Muscle layer of duodenum (tissue), 2 donors: ENCODE measurements at regions not wholly inside any gene's neighbourhood (a gene's known extent, or its start where the extent isn't known, plus 50 kb on each side); places are given as distances from the start of the nearest gene placed in this dataset.

Source experiments
- H3K27ac ChIP-seq: one replicate; pipeline ENCODE4 v1.7.0; 2013; ENCODE audit warnings: mild to moderate bottlenecking, low read length
- H3K27me3 ChIP-seq: one replicate; pipeline ENCODE4 v1.7.0; 2013; ENCODE audit warnings: low read depth, mild to moderate bottlenecking, control low read depth, low read length
- H3K36me3 ChIP-seq, 2 donors: one replicate each; pipeline ENCODE4 v1.7.0; 2013; ENCODE audit warnings: low read length in 2 of 2, control low read depth in 1 of 2, mild to moderate bottlenecking in 1 of 2; ENCODE audit not compliant: insufficient read depth in 2 of 2, control insufficient read depth in 1 of 2
- H3K4me1 ChIP-seq, 2 donors: one replicate each; pipeline ENCODE4 v1.7.0; 2013; ENCODE audit warnings: low read length in 2 of 2, mild to moderate bottlenecking in 2 of 2, control low read depth in 1 of 2, moderate library complexity in 1 of 2; ENCODE audit not compliant: insufficient read depth in 2 of 2, control insufficient read depth in 1 of 2
- H3K4me3 ChIP-seq, 2 donors: one replicate each; pipeline ENCODE4 v1.7.0; 2013; ENCODE audit warnings: low read length in 2 of 2, low read depth in 1 of 2, mild to moderate bottlenecking in 1 of 2
- H3K9me3 ChIP-seq, 2 donors: one replicate each; pipeline ENCODE4 v1.7.0; 2013; ENCODE audit warnings: low read length in 2 of 2, control low read depth in 1 of 2, mild to moderate bottlenecking in 1 of 2; ENCODE audit not compliant: control insufficient read depth in 1 of 2
- donor health status: healthy.

- Histone ChIP-seq H3K36me3 (no peaks in the 10 kb centered on the region), H3K4me3 (no peak overlapping the region), H3K4me1 (no peaks in the 10 kb centered on the region), H3K27ac (no peak overlapping the region), H3K9me3 (no peaks in the 10 kb centered on the region), H3K27me3 (no peaks in the 10 kb centered on the region)
These were observed 50.8 kb upstream of the PTHLH start for GRCh38 chr12:28023156-28023887.

DNA sequence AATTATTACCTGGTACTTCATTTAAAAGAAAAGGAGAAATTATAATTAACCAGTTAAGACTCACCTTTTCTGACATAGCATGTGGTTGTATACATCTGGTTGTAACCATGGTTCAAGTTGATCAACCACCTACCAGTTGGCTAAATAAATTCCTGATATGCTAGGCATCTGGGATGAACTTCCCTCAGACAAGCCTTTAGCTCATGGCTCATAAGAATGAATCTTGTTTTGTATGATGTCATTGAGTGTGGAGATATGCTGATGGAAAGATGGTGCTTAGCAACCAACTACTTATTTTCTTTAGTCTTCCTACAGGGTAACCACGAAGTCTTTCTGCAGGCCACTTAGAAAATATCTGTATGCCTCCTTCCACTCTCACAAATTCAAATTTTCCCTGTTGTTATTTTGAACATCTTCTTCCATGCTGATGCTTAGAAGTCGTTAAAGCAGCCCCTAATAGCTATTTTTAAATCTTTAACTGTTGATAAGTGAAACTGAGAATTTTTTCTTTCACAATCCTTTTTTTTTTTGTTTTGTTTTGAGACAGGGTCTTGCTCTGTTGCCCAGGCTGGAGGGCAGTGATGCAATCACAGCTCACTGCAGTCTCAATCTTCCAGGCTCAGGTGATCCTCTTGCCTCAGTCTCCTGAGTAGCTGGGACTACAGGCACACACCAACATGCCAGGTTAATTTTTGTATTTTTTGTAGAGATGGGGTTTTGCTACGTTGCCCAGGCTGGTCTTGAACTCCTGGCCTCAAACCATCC, 51.9 kb upstream of the PTHLH start:
- H3K27me3 ChIP-seq: no peaks in the 10 kb centered on the region
- no peaks in the 10 kb centered on the region for H3K9me3 ChIP-seq
- H3K27ac ChIP-seq: no peak overlapping the region
- H3K36me3 ChIP-seq: no peaks in the 10 kb centered on the region
- no peak overlapping the region for H3K4me3 ChIP-seq
- H3K4me1 ChIP-seq: no peaks in the 10 kb centered on the region

GRCh38 chr12:28025821-28026505, 53.4 kb upstream of the PTHLH start:
- Histone ChIP-seq H3K9me3 (no peaks in the 10 kb centered on the region), H3K4me3 (no peak overlapping the region), H3K36me3 (no peaks in the 10 kb centered on the region), H3K4me1 (no peaks in the 10 kb centered on the region), H3K27ac (no peak overlapping the region), H3K27me3 (no peaks in the 10 kb centered on the region)

DNA sequence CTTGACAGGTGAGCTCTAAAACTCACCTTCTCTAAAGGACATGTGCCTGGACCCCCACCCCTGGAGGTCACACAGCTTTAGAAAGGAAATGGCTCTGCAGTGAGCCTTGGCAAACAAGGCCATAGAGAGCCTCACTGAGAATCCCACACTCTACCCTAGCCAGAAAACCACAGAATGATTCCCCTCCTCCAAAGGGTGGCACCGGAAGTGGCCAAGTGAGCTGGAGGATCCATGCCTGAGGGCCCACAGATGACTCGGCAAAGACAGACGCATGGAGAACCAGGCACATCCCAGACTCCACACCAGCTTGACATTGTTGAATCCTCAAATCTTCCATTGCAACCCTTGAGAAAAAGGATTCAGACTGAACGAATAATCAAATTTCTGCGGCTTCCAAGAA, 54.2 kb upstream of the PTHLH start:
- Histone ChIP-seq H3K27ac (no peak overlapping the region), H3K4me3 (no peak overlapping the region), H3K36me3 (no peaks in the 10 kb centered on the region), H3K4me1 (no peaks in the 10 kb centered on the region), H3K27me3 (no peaks in the 10 kb centered on the region), H3K9me3 (no peaks in the 10 kb centered on the region)

DNA sequence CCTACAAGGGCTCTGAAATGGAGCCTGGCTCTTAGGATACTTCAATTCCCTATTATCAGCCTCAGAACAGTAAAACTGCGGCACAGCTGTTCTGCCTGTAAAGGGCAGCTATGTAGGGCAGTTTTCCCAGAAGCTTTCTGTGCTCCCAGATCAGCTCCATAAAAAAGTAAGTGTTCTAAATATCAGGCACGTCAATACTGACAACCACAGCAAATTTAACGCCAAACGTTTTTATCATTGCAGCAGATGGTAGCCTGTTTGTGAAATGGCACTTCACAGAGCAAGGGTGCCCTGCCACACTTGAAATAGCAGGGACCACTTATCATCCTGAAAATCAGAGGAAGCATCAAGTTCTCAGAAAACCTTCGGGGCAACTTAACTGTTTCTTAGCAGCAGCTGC, 54.8 kb upstream of the PTHLH start:
- no peaks in the 10 kb centered on the region for H3K4me1 ChIP-seq
- no peak overlapping the region for H3K4me3 ChIP-seq
- no peak overlapping the region for H3K27ac ChIP-seq
- no peaks in the 10 kb centered on the region for H3K36me3 ChIP-seq
- H3K9me3 ChIP-seq: no peaks in the 10 kb centered on the region
- no peaks in the 10 kb centered on the region for H3K27me3 ChIP-seq

GRCh38 chr12:28027947-28028724, 55.6 kb upstream of the PTHLH start:
- no peaks in the 10 kb centered on the region for H3K9me3 ChIP-seq
- no peak overlapping the region for H3K27ac ChIP-seq
- no peak overlapping the region for H3K4me3 ChIP-seq
- no peaks in the 10 kb centered on the region for H3K36me3 ChIP-seq
- no peaks in the 10 kb centered on the region for H3K27me3 ChIP-seq
- H3K4me1 ChIP-seq: no peaks in the 10 kb centered on the region

- Histone ChIP-seq H3K4me3 (no peak overlapping the region), H3K27ac (no peak overlapping the region), H3K27me3 (no peaks in the 10 kb centered on the region)
These were observed 60.4 kb upstream of the PTHLH start for GRCh38 chr12:28032811-28033537.

DNA sequence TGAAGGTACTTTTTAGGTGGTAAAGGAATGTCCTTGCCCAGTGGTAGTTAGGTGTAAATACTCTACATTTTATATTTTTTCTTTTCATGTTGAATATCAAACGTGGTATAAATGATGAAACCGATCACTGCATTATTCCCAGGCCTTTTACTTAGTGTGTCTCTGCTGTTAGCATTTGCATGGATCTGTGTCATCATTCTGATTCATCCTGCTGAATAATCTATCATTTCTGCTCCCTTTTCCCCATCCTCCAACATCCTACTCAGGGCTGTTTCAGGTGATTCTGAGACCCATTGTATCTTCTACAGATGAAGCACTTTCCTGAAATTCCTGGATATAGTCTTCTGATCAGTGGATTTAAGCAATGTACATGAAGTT, 61.0 kb upstream of the PTHLH start:
- no peaks in the 10 kb centered on the region for H3K4me1 ChIP-seq
- no peaks in the 10 kb centered on the region for H3K27me3 ChIP-seq
- no peak overlapping the region for H3K27ac ChIP-seq
- no peaks in the 10 kb centered on the region for H3K36me3 ChIP-seq
- no peaks in the 10 kb centered on the region for H3K9me3 ChIP-seq
- H3K4me3 ChIP-seq: no peak overlapping the region

More at GRCh38 chr12:28032811-28033537, 60.4 kb upstream of the PTHLH start:
- Histone ChIP-seq H3K36me3 (no peaks in the 10 kb centered on the region), H3K4me1 (no peaks in the 10 kb centered on the region), H3K9me3 (no peaks in the 10 kb centered on the region)

DNA sequence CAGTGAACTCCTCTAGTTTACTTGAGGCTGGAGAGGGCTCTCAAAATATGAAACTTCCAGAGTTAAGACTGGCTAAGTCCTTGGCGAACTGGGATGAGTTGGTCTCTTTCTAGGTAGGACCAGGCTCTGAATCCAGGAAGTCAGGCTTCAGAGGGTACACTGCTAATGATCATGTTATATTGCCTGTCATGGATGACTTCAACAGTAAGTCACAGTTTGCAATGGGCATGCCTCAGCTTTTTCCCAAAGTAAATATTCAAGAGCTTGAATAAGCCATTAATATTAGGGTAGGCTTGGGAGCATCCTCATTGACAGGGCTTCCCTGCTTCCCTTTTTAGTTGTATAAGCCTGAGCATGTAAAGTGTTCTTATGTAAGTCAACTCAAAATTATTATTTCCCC, 61.7 kb upstream of the PTHLH start:
- Histone ChIP-seq H3K27me3 (no peaks in the 10 kb centered on the region), H3K27ac (no peak overlapping the region), H3K9me3 (no peaks in the 10 kb centered on the region), H3K36me3 (no peaks in the 10 kb centered on the region), H3K4me3 (no peak overlapping the region), H3K4me1 (no peaks in the 10 kb centered on the region)

DNA sequence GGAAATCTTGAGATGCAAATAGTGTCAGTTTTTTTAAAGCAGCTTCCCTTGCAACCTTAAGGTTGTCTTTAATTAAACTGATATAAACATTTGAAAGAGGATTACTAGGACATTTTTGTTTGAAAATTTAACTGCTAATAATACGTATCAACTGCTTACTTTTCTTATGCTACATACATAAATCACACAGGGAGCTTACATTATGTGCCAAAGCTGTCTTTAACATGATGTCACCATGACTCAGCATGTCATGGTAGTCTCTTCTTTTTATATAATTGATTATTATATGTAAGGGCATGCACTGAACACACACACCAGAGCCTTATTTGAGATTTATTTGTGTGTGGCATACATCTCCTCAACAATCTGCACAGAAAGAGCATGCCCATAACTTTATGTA, 63.0 kb upstream of the PTHLH start:
- no peak overlapping the region for H3K4me3 ChIP-seq
- H3K27me3 ChIP-seq: no peaks in the 10 kb centered on the region
- no peaks in the 10 kb centered on the region for H3K9me3 ChIP-seq
- H3K27ac ChIP-seq: no peak overlapping the region
- no peaks in the 10 kb centered on the region for H3K36me3 ChIP-seq
- no peaks in the 10 kb centered on the region for H3K4me1 ChIP-seq
